ENCODE measurements at regions not wholly inside any gene's neighbourhood (a gene's known extent, or its start where the extent isn't known, plus 50 kb on each side); places are given as distances from the start of the nearest gene placed in this dataset.

- Histone ChIP-seq H2AFZ (no peak overlapping the region), H3K27me3 (no peaks in the 10 kb centered on the region), H3K27ac (no peak overlapping the region), H3K9me2 (replicated peaks; ENCODE audit: insufficient read depth) (no peaks in the 10 kb centered on the region), H3K4me3 (no peak overlapping the region), H3K4me1 (ENCODE audit: insufficient read depth) (no peaks in the 10 kb centered on the region), H3K9me3 (ENCODE audit: low read depth) (no peaks in the 10 kb centered on the region), H3K79me2 (no peaks in the 10 kb centered on the region), H3K4me2 (no peak overlapping the region), H4K20me1 (ENCODE audit: insufficient read depth, poor library complexity, severe bottlenecking) (no peaks in the 10 kb centered on the region), H3K36me3 (replicated peaks; ENCODE audit: insufficient read depth, low read depth) (no peaks in the 10 kb centered on the region)
- TF ChIP-seq EZH2 (IDR thresholded peaks at IDR 0.05; ENCODE audit: borderline replicate concordance) (no peak), CTCF (IDR thresholded peaks at IDR 0.05; ENCODE audit: poor library complexity) (no peak), EZH2phosphoT487 (IDR thresholded peaks at IDR 0.05; ENCODE audit: low read depth, severe bottlenecking, unreplicated experiment) (no peak)
- WGBS (ENCODE audit: low lambda C conversion rate, missing lambda C conversion rate): 87% methylated on average over 2 of the region's 2 CpGs
- DNase-seq (ENCODE audit: low spot score): no peak
These were observed 134.1 kb upstream of the CREB1 start for GRCh38 chr2:207395535-207396251.

- H3K9me2 ChIP-seq (replicated peaks; ENCODE audit: insufficient read depth): no peaks in the 10 kb centered on the region
- no peak overlapping the region for H3K4me3 ChIP-seq
- no peaks in the 10 kb centered on the region for H3K36me3 ChIP-seq (replicated peaks; ENCODE audit: insufficient read depth, low read depth)
- DNase-seq (ENCODE audit: low spot score): no peak
- no peaks in the 10 kb centered on the region for H4K20me1 ChIP-seq (ENCODE audit: insufficient read depth, poor library complexity, severe bottlenecking)
- TF ChIP-seq EZH2phosphoT487 (IDR thresholded peaks at IDR 0.05; ENCODE audit: low read depth, severe bottlenecking, unreplicated experiment) (no peak), EZH2 (IDR thresholded peaks at IDR 0.05; ENCODE audit: borderline replicate concordance) (no peak), CTCF (IDR thresholded peaks at IDR 0.05; ENCODE audit: poor library complexity) (no peak)
- WGBS (ENCODE audit: low lambda C conversion rate, missing lambda C conversion rate): 70% methylated on average over 9 of the region's 9 CpGs
- no peaks in the 10 kb centered on the region for H3K9me3 ChIP-seq (ENCODE audit: low read depth)
- no peaks in the 10 kb centered on the region for H3K4me1 ChIP-seq (ENCODE audit: insufficient read depth)
- H3K27ac ChIP-seq: no peak overlapping the region
- H3K4me2 ChIP-seq: no peak overlapping the region
- no peak overlapping the region for H2AFZ ChIP-seq
- H3K79me2 ChIP-seq: no peaks in the 10 kb centered on the region
- no peaks in the 10 kb centered on the region for H3K27me3 ChIP-seq
These were observed 131.7 kb upstream of the CREB1 start for GRCh38 chr2:207397917-207398655.

GRCh38 chr2:207399301-207399700, 130.5 kb upstream of the CREB1 start:
- Histone ChIP-seq H4K20me1 (ENCODE audit: insufficient read depth, poor library complexity, severe bottlenecking) (no peaks in the 10 kb centered on the region), H3K27me3 (no peaks in the 10 kb centered on the region), H2AFZ (no peak overlapping the region), H3K4me2 (no peak overlapping the region), H3K36me3 (replicated peaks; ENCODE audit: insufficient read depth, low read depth) (no peaks in the 10 kb centered on the region), H3K4me1 (ENCODE audit: insufficient read depth) (no peaks in the 10 kb centered on the region), H3K9me3 (ENCODE audit: low read depth) (no peaks in the 10 kb centered on the region), H3K4me3 (no peak overlapping the region), H3K9me2 (replicated peaks; ENCODE audit: insufficient read depth) (no peaks in the 10 kb centered on the region), H3K27ac (no peak overlapping the region), H3K79me2 (no peaks in the 10 kb centered on the region)
- DNase-seq (ENCODE audit: low spot score): no peak
- 58% methylated on average over 2 of the region's 2 CpGs for WGBS (ENCODE audit: low lambda C conversion rate, missing lambda C conversion rate)
- no peak for TF ChIP-seq EZH2phosphoT487 (IDR thresholded peaks at IDR 0.05; ENCODE audit: low read depth, severe bottlenecking, unreplicated experiment)
- TF ChIP-seq EZH2 (IDR thresholded peaks at IDR 0.05; ENCODE audit: borderline replicate concordance): no peak
- no peak for TF ChIP-seq CTCF (IDR thresholded peaks at IDR 0.05; ENCODE audit: poor library complexity)
